H1 (cell line): ENCODE measurements at regions not wholly inside any gene's neighbourhood (a gene's known extent, or its start where the extent isn't known, plus 50 kb on each side); places are given as distances from the start of the nearest gene placed in this dataset.

Experiments used
- CTCF ChIA-PET: fragments of 300-600 bp; sonication (Branson Sonifier 250); formaldehyde crosslinking; loops from one replicate; lab custom pipeline; 2021; ENCODE audit not compliant: partially characterized antibody; lab: Charles Lee
- POLR2A ChIA-PET: fragments of 300-600 bp; sonication (Branson Sonifier 250); formaldehyde crosslinking; loops from one replicate; lab custom pipeline; 2021; ENCODE audit warnings: inconsistent platforms; ENCODE audit not compliant: partially characterized antibody; lab: Charles Lee
- DNase-seq, 2 experiments: peaks; one replicate each; pipeline versions ENCODE4 v3.0.0 to v3.0.0-alpha.2; 2010 to 2022; ENCODE audit warnings: low spot score in 2 of 2, low read depth in 1 of 2, mixed read lengths in 1 of 2
- FAIRE-seq: peaks from 2 replicates; lab custom pipeline; 2011; peaks lifted over from hg19 to GRCh38; lab: Jason Lieb, UNC
- H2AFZ ChIP-seq: 2 replicates; pipeline ENCODE4 v1.8.1; 2012; ENCODE audit warnings: low read length, inconsistent platforms
- H2AK5ac ChIP-seq: 2 replicates; pipeline ENCODE4 v1.6.1; 2013; ENCODE audit warnings: low read depth, low read length
- H2BK120ac ChIP-seq: replicated peaks from 2 replicates; pipeline ENCODE3; 2013; ENCODE audit warnings: low read depth, low read length, inconsistent platforms
- H2BK12ac ChIP-seq: 2 replicates; pipeline ENCODE4 v1.6.1; 2013; ENCODE audit warnings: low read depth, low read length
- H2BK15ac ChIP-seq: 2 replicates; pipeline ENCODE4 v1.6.1; 2013; ENCODE audit warnings: low read length
- H2BK20ac ChIP-seq: 2 replicates; pipeline ENCODE4 v1.6.1; 2013; ENCODE audit warnings: low read length
- H2BK5ac ChIP-seq: 2 replicates; pipeline ENCODE4 v1.6.1; 2013; ENCODE audit warnings: low read depth, low read length
- H3K14ac ChIP-seq: 2 replicates; pipeline ENCODE4 v1.6.1; 2013; ENCODE audit warnings: inconsistent platforms; ENCODE audit not compliant: insufficient read length
- H3K18ac ChIP-seq: 2 replicates; pipeline ENCODE4 v1.6.1; 2013; ENCODE audit warnings: low read length; ENCODE audit errors: extremely low read depth
- H3K23ac ChIP-seq: 2 replicates; pipeline ENCODE4 v1.6.1; 2013; ENCODE audit warnings: inconsistent platforms; ENCODE audit not compliant: insufficient read length
- H3K23me2 ChIP-seq: 2 replicates; pipeline ENCODE4 v1.6.1; 2013; ENCODE audit warnings: low read depth, low read length
- H3K27ac ChIP-seq: 2 replicates; pipeline ENCODE4 v1.6.1; 2011; ENCODE audit warnings: low read depth, low read length, inconsistent platforms
- H3K27me3 ChIP-seq, 4 experiments: replicated peaks in 1 of 4; 1 replicate in 1 of 4; 2 replicates in 3 of 4; pipeline versions ENCODE4 v1.6.1 to v1.8.1; 2011 to 2013; ENCODE audit warnings: low read length in 3 of 4, mild to moderate bottlenecking in 3 of 4, inconsistent platforms in 2 of 4, mixed read lengths in 2 of 4, moderate library complexity in 1 of 4; ENCODE audit not compliant: control insufficient read depth in 3 of 4, insufficient read depth in 3 of 4; ENCODE audit errors: extremely low read depth in 1 of 4
- H3K36me3 ChIP-seq, 4 experiments: 2 replicates each; pipeline versions ENCODE4 v1.6.1 to v1.8.1; 2011 to 2013; ENCODE audit warnings: mild to moderate bottlenecking in 4 of 4, low read length in 3 of 4, moderate library complexity in 2 of 4, control low read depth in 1 of 4, inconsistent platforms in 1 of 4; ENCODE audit not compliant: insufficient read depth in 4 of 4, control insufficient read depth in 2 of 4
- H3K4ac ChIP-seq: replicated peaks from 2 replicates; pipeline ENCODE3; 2013; ENCODE audit warnings: low read length, low read depth, mixed read lengths, inconsistent platforms; ENCODE audit not compliant: insufficient read length
- H3K4me1 ChIP-seq, 4 experiments: replicated peaks in 1 of 4; 1 replicate in 1 of 4; 2 replicates in 3 of 4; pipeline versions ENCODE4 v1.6.1 to v1.8.1; 2011 to 2013; ENCODE audit warnings: low read length in 3 of 4, inconsistent platforms in 2 of 4, mixed read lengths in 1 of 4; ENCODE audit not compliant: insufficient read depth in 4 of 4, control insufficient read depth in 3 of 4
- H3K4me2 ChIP-seq, 2 experiments: 2 replicates each; pipeline versions ENCODE4 v1.6.1 to v1.8.1; 2011 to 2013; ENCODE audit warnings: low read depth in 2 of 2, low read length in 2 of 2, control low read depth in 1 of 2, inconsistent platforms in 1 of 2, mild to moderate bottlenecking in 1 of 2; ENCODE audit not compliant: insufficient read depth in 1 of 2
- H3K4me3 ChIP-seq, 4 experiments: fragments of 200-600, 300-600 bp in 1 of 4; sonication (generic), shearing (Covaris generic), sonication (Bioruptor Twin) in 1 of 4; 2 replicates each; pipeline versions ENCODE4 v1.5.1 to v1.8.1; 2011 to 2016; ENCODE audit warnings: low read length in 4 of 4, low read depth in 3 of 4, control low read depth in 2 of 4, inconsistent platforms in 2 of 4, mild to moderate bottlenecking in 2 of 4, mixed read lengths in 1 of 4, moderate library complexity in 1 of 4; ENCODE audit not compliant: insufficient read depth in 2 of 4; ENCODE audit errors: extremely low read depth in 1 of 4
- H3K56ac ChIP-seq: replicated peaks from 2 replicates; pipeline ENCODE3; 2013; ENCODE audit warnings: low read depth, mild to moderate bottlenecking, mixed read lengths, low read length, inconsistent platforms; ENCODE audit not compliant: insufficient read length
- H3K79me1 ChIP-seq: 2 replicates; pipeline ENCODE4 v1.6.1; 2013; ENCODE audit warnings: low read depth, low read length, control low read depth
- H3K79me2 ChIP-seq, 2 experiments: 2 replicates each; pipeline versions ENCODE4 v1.6.1 to v1.8.1; 2012 to 2013; ENCODE audit warnings: low read length in 2 of 2, mild to moderate bottlenecking in 2 of 2, inconsistent platforms in 1 of 2; ENCODE audit not compliant: insufficient read depth in 2 of 2, control insufficient read depth in 1 of 2
- H3K9ac ChIP-seq, 4 experiments: replicated peaks in 1 of 4; 1 replicate in 1 of 4; 2 replicates in 3 of 4; pipeline versions ENCODE4 v1.6.1 to v1.8.1; 2011 to 2013; ENCODE audit warnings: low read depth in 3 of 4, low read length in 3 of 4, control low read depth in 2 of 4, mild to moderate bottlenecking in 2 of 4, moderate library complexity in 2 of 4, inconsistent platforms in 1 of 4; ENCODE audit errors: extremely low read depth in 1 of 4
- H3K9me3 ChIP-seq, 2 experiments: 2 replicates each; pipeline versions ENCODE4 v1.6.1 to v1.8.1; 2012 to 2013; ENCODE audit warnings: mild to moderate bottlenecking in 2 of 2, moderate library complexity in 2 of 2, control low read depth in 1 of 2, inconsistent platforms in 1 of 2, low read depth in 1 of 2, low read length in 1 of 2, mixed read lengths in 1 of 2; ENCODE audit not compliant: insufficient read depth in 2 of 2
- H4K20me1 ChIP-seq, 2 experiments: replicated peaks in 1 of 2; 2 replicates each; pipeline versions ENCODE3 to v1.8.1; 2011 to 2013; ENCODE audit warnings: inconsistent platforms in 2 of 2, low read length in 2 of 2, mild to moderate bottlenecking in 1 of 2; ENCODE audit not compliant: insufficient read depth in 2 of 2, control insufficient read depth in 1 of 2
- H4K5ac ChIP-seq: 2 replicates; pipeline ENCODE4 v1.6.1; 2013; ENCODE audit warnings: low read length, low read depth, mixed read lengths, inconsistent platforms; ENCODE audit not compliant: insufficient read length
- H4K8ac ChIP-seq: 2 replicates; pipeline ENCODE4 v1.8.0; 2013; ENCODE audit warnings: mild to moderate bottlenecking, moderate library complexity, low read length, inconsistent platforms; ENCODE audit not compliant: insufficient read depth; ENCODE audit errors: extremely low read depth
- H4K91ac ChIP-seq: replicated peaks from 2 replicates; pipeline ENCODE3; 2013; ENCODE audit warnings: low read length, mixed read lengths, inconsistent platforms; ENCODE audit not compliant: insufficient read length
- CHD7 ChIP-seq: fragments of 300-600 bp; sonication (generic); IDR thresholded peaks from 2 replicates; pipeline ENCODE4 v1.7.1; 2012; ENCODE audit warnings: low read length, moderate library complexity, mild to moderate bottlenecking, inconsistent platforms; ENCODE audit not compliant: insufficient replicate concordance
- WGBS, 2 experiments: shearing (Covaris generic) in 1 of 2; methylation state at CpG; one replicate each; pipeline versions ENCODE4 v1.1.6 to v1.1.7; 2013 to 2015; ENCODE audit warnings: low lambda C conversion rate in 2 of 2, mixed read lengths in 2 of 2, inconsistent platforms in 1 of 2, low coverage in 1 of 2, missing lambda C conversion rate in 1 of 2; ENCODE audit not compliant: insufficient replicate concordance in 2 of 2, insufficient coverage in 1 of 2, insufficient read length in 1 of 2; ENCODE audit errors: extremely low coverage in 1 of 2, missing lambda C conversion rate in 1 of 2; 5-methylcytosine and 5-hydroxymethylcytosine counted together

GRCh38 chr11:127598476-127598875 lies 597.9 kb upstream of the KIRREL3 start:
- H2BK15ac ChIP-seq = no peak overlapping the region
- H3K4me2 ChIP-seq = no peak overlapping the region
- H4K20me1 ChIP-seq = no peaks in the 10 kb centered on the region
- no peak overlapping the region for H2BK12ac ChIP-seq
- no peaks in the 10 kb centered on the region for H3K23me2 ChIP-seq
- H4K8ac ChIP-seq = no peak overlapping the region
- H3K9me3 ChIP-seq = no peaks in the 10 kb centered on the region
- H3K18ac ChIP-seq = no peak overlapping the region
- CTCF ChIA-PET = interaction anchor here (1.8 kb wide), 1 partner anchor 9 kb away, joined by 5 read pairs; no protein-coding TSS in a partner anchor
- DNase-seq = no peak
- H3K4me1 ChIP-seq = peaks cover 0 to 4% (median 0%) of the 10 kb centered on the region in 4 experiments; a peak in 3 of 7 replicates
- no peak overlapping the region for H3K14ac ChIP-seq
- FAIRE-seq = no peak
- H2BK120ac ChIP-seq = no peak overlapping the region
- H3K56ac ChIP-seq = no peak overlapping the region
- no peak overlapping the region for H2BK20ac ChIP-seq
- no peak overlapping the region for H3K4ac ChIP-seq
- H3K4me3 ChIP-seq = no peak overlapping the region
- H3K79me2 ChIP-seq = no peaks in the 10 kb centered on the region
- POLR2A ChIA-PET = no interaction called here
- no peak overlapping the region for H2AFZ ChIP-seq
- no peak overlapping the region for H2AK5ac ChIP-seq
- no peak overlapping the region for H3K23ac ChIP-seq
- no peak overlapping the region for H3K9ac ChIP-seq
- no peak overlapping the region for H2BK5ac ChIP-seq
- H3K79me1 ChIP-seq = no peaks in the 10 kb centered on the region
- H4K91ac ChIP-seq = no peak overlapping the region
- no peak overlapping the region for H3K27ac ChIP-seq
- no peaks in the 10 kb centered on the region for H3K27me3 ChIP-seq
- no peaks in the 10 kb centered on the region for H3K36me3 ChIP-seq
- H4K5ac ChIP-seq = no peak overlapping the region
- 93% methylated on average over 3 of the region's 3 CpGs; no CpG with 5 or more reads in 1 of the 2 experiments for WGBS, 2 experiments
- no peak for TF ChIP-seq CHD7
